HG03432 (cell line): ENCODE measurements at regions not wholly inside any gene's neighbourhood (a gene's known extent, or its start where the extent isn't known, plus 50 kb on each side); places are given as distances from the start of the nearest gene placed in this dataset.
"Not testable (repeated sequence)": the region's sequence is repeated elsewhere in the genome, so short reads cannot be mapped to it uniquely, and the experiment has no call there.

Source experiments
- ATAC-seq: cut with Tn5 transposase; IDR thresholded peaks from one replicate; pipeline ENCODE4 v1.9.1; 2021; ENCODE audit warnings: mild to moderate bottlenecking, moderate library complexity; ENCODE audit not compliant: unreplicated experiment

GRCh38 chr2:144941743-144942488 is 422.0 kb upstream of the ZEB2 start:
- ATAC-seq = no peak

GRCh38 chr2:144939590-144939989 is 419.7 kb upstream of the ZEB2 start:
- no peak for ATAC-seq

DNA sequence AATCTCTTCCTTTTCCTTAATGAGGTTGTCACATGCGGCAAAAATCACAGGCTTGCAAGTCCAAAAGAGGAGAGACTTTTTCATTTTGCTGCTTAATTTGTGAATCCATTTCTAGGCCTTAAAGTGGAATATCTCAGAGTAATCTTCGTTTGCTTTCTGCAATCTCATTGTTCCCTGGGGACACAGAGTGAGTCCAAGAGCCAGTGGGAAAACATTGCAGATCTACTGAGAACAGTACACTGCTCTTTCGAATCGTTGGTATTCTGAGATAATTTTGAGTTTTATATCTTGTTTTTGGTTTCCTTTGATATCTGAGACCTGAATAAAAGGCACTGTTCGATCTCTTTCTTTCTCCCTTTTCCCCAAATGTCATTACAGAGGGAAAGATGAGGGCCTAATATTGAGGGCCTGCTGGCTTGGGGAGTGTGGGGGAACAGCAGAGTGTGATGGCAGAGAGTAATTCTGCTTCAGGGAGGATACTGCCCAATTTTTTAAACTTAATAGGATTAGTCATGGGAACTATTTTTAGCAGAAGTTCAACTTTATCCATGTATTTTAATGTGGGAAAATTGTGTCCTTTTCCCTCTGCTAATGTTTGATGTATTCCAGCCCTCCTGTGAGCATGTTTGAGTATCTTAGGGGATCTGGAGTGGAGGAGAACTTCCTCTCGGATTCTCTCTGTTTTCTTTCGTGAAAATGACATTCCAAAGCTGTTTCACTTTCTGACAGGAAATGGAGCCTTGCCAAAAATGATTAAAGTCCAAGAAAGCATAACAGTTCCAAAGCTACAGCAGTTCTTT is 418.2 kb upstream of the ZEB2 start:
- ATAC-seq = no peak

DNA sequence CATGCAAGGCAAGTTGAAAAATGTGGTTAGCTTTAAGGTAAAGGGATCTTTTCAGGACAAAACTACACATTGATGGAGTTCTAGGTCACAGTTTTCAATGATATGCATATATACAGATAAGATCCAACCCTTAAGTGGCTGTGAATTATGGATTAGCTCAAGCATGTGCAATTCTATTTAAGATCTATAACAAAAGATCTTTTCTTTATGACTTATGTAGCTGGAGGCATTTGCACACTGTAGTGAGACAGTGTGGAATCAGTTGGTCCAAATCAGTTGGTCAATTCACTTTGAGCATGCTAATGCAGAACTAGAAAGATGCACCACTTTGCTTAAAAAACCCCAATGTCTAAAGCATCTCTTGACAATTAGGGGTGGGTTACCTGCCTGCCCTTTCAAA is 417.1 kb upstream of the ZEB2 start:
- no peak for ATAC-seq

DNA sequence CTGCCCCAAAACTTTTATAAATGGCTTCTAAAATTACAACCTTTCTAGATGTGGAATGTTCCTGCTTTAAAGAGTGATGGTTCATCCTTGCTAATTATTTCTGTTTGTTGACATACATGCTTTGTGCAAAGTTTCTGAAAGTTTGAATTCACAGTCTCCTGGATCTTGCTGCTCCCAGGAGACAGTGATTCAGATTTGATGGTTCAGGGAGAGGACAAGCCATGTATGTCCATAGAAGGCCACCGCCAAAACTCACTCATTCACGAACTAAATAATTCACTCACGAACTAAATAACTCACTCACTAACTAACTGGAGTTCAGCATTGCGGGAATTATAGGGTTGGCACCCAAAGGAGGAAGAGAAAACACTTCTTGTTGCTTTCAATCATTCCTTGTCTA is 416.5 kb upstream of the ZEB2 start:
- ATAC-seq = no peak

- no peak for ATAC-seq
Observed at GRCh38 chr2:144935736-144936135, 415.8 kb upstream of the ZEB2 start.

DNA sequence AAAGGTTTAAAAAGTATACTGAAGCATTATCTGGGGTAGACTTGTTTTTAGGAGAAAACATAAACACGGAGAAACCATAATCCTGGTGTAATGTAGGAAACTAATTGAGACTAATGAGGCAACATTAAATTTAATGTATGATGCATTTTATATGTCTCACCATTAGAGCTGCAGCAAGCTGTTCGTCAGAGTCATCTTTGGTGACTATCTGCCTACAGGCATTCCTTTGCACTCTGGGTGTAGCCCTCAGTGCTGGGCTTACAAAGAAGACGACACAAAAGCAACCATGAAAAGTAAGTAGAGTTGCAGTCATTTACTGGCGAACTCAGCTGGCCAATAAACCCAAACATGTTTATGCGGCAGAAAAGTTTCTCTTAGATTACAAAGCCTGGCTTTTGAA is 415.3 kb upstream of the ZEB2 start:
- ATAC-seq = no peak

- no peak for ATAC-seq
Observed at GRCh38 chr2:144931960-144932359, 412.0 kb upstream of the ZEB2 start.

DNA sequence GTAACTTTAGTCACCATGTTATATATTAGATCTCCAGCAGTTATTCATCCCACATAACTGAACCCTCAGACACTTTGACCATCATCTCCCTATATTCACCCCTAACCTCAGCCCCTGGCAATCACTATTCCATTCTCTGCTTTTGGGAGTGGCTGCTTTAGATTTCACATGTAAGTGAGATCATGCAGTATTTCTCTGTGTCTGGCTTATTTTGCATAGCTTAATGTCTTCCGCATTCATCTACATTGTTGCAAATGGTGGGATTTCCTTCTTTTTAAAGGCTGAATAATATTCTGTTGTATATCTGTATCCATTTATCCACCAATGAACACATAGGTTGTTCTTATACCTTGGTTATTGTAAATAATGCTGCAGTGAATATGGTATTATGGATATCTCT is 411.6 kb upstream of the ZEB2 start:
- ATAC-seq = no peak

- ATAC-seq = no peak
Observed at GRCh38 chr2:144927429-144927828, 407.5 kb upstream of the ZEB2 start.

DNA sequence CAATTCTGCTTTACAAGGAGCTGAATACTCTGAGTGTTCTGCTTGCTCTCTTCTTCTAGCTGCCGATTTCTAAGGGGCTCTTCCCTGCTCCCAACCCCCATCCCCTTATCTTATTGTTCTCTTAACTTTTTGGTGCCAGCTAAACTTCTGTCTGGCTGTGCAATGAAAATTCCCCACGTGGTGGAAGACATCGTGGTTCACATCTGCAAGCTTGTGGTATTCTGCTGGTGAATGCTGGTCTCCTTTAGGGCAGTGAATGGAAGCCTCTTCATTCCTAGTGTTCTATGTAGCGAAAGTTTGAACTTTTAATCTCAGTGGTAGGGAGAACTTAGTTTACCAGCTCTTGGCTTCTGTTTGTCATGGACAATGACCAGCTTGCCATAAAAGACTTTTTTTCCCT is 406.0 kb upstream of the ZEB2 start:
- ATAC-seq = no peak

GRCh38 chr2:144924827-144925226 is 404.9 kb upstream of the ZEB2 start:
- ATAC-seq = no peak

DNA sequence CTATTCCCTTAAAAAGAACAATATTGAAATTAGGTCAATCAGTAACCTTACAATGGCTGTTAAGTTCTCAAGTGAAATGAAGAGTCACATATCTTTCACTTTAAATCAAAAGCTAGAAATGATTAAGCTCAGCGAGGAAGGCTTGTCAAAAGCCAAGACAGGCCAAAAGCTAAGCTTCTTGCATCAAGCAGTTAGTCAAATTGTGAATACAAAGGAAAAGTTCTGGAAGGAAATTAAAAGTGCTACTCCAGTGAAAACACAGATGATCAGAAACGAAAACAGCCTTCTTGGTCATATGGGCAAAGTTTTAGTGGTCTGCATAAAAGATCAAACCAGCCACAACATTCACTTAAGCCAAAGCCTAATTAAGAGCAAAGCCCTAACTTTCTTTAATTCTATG is 402.6 kb upstream of the ZEB2 start:
- ATAC-seq = no peak

DNA sequence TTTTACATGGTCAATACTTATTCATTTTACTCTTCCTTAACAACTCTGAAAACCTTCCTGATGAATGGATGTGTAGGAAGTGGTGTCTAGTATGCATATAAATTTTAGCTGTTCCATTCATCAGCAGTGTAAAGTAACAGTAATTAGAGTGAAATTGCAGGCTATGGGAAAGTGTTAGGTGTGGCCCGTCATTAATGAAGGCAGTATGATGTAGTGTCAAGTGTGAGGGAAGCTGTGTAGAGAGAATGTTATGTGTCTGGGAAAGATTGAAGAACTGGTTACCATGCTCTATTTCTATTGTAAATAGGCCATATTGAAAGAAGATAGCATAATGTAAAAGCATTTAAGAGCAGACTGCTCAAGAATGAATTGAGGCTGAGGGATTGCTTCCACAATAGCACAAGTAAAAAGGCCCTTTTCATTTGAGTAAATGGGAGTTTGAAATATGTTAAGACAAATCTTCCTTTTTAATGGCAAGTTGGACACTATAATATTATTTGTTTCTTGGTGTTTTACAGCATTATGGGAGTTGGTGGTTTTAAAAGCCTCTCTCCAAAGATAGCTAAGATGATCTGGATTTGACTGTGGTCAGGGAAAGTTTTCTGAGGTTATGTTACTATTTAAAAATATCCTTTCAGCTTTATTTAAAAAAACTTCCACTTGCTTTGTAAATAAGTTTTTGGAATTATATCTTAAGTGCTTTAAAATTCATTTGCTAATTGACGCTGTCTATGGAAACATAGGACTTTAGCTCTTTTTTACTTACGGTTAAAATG is 401.0 kb upstream of the ZEB2 start:
- ATAC-seq = no peak

DNA sequence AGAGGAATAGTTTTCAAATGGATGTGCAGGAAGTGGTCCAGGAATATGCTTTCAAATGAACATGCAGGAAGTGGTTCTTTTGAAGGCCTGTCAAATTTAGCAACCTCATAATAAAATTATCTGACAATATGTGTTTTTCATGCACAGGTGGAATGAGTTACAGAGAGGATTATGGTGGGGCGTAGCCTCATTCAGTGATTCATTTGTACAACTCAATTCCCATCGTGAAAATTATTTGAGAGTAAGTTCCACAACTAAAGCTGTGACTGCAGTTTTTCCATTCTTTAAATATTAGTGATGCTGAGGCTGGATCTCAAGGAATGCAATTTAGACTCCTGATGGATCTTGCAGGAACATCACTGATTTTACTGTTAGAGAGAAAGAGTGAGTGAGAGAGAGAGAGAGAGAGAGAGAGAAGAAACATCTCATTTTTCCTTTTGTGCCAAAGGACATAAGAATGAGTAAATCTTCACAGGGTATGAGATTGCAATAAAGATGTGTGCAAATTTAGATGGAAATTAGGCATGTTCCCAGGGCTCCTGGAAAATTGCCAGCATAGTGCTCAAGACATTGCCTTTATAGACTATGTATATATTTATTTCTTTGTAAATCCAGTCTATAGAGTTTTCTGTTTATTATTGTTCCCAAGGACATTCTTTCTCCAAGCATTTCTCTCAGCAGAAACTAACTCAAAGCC is 394.9 kb upstream of the ZEB2 start:
- ATAC-seq = no peak

- no peak for ATAC-seq
Observed at GRCh38 chr2:144914113-144914512, 394.2 kb upstream of the ZEB2 start.

- no peak for ATAC-seq
Observed at GRCh38 chr2:144912206-144912605, 392.3 kb upstream of the ZEB2 start.

- no peak for ATAC-seq
Observed at GRCh38 chr2:144905956-144906355, 386.0 kb upstream of the ZEB2 start.

DNA sequence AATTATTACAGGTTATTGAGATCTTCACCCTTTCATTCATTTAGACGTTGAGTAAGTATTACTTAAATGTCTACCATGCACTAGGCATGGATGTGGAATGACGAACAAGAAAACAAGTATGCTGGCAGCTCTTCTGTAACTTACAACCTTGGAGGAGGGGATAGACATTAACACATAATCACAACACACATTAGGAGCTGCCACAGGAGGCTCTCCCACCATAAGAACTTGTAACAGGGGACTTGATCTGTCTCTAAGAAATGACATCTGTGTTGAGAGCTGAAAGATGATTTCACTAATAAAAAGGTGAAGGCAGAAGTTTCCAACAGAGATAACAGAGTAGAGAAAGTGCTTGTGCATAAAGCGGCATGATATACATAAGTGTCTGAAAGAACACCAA is 384.7 kb upstream of the ZEB2 start:
- no peak for ATAC-seq

- ATAC-seq = not testable (repeated sequence)
Observed at GRCh38 chr2:144903045-144903444, 383.1 kb upstream of the ZEB2 start.

GRCh38 chr2:144901386-144901785 is 381.5 kb upstream of the ZEB2 start:
- not testable (repeated sequence) for ATAC-seq
